HEK293 (cell line): ENCODE measurements at regions not wholly inside any gene's neighbourhood (a gene's known extent, or its start where the extent isn't known, plus 50 kb on each side); places are given as distances from the start of the nearest gene placed in this dataset.

Source experiments
- CTCF ChIA-PET: fragments of 350-600 bp; formaldehyde crosslinking; extraction: SDS; loops from one replicate; lab custom pipeline; 2021; ENCODE audit warnings: antibody characterized with exemption; lab: Yijun Ruan, JAX
- POLR2A ChIA-PET: fragments of 300-600 bp; formaldehyde crosslinking; extraction: SDS; loops from one replicate; lab custom pipeline; 2020; ENCODE audit warnings: antibody characterized with exemption, inconsistent platforms; lab: Yijun Ruan, JAX
- H3K27ac ChIP-seq: fragments of 200-500 bp; sonication (Bioruptor generic); 2 replicates; pipeline ENCODE4 v1.5.1; 2014; ENCODE audit warnings: low read depth, low read length, control low read depth, inconsistent platforms; ENCODE audit errors: extremely low read depth
- H3K36me3 ChIP-seq, 2 experiments: fragments of 200-500 bp in 1 of 2; sonication (Bioruptor generic) in 1 of 2; 1 replicate in 1 of 2; 2 replicates in 1 of 2; pipeline ENCODE4 v1.5.1; 2014 to 2017; ENCODE audit warnings: inconsistent platforms in 2 of 2, low read length in 2 of 2; ENCODE audit not compliant: control insufficient read depth in 2 of 2, insufficient read depth in 1 of 2
- H3K4me1 ChIP-seq: fragments of 200-500 bp; sonication (Bioruptor generic); 2 replicates; pipeline ENCODE4 v1.5.1; 2014; ENCODE audit warnings: mild to moderate bottlenecking, low read length, inconsistent platforms; ENCODE audit not compliant: control insufficient read depth, insufficient read depth
- H3K4me3 ChIP-seq: 2 replicates; pipeline ENCODE4 v1.5.1; 2011; ENCODE audit warnings: low read depth, mild to moderate bottlenecking, control low read depth, low read length, moderate library complexity
- H3K9me3 ChIP-seq: fragments of 200-500 bp; sonication (Bioruptor generic); 2 replicates; pipeline ENCODE4 v1.5.1; 2014; ENCODE audit warnings: low read depth, low read length, inconsistent platforms; ENCODE audit not compliant: control insufficient read depth, insufficient read depth
- GFI1B ChIP-seq: fragments of 450-650 bp; formaldehyde crosslinking; IDR thresholded peaks from 2 replicates; pipeline ENCODE4 v1.5.1; 2016; ENCODE audit warnings: missing biosample characterization, missing genetic modification characterization
- HOXC10 ChIP-seq: sonication (generic); formaldehyde crosslinking; IDR thresholded peaks from 2 replicates; pipeline ENCODE4 v1.8.1; 2023; ENCODE audit warnings: mild to moderate bottlenecking, missing genetic modification reagents
- IKZF3 ChIP-seq: fragments of 450-650 bp; IDR thresholded peaks from 2 replicates; pipeline ENCODE4 v1.5.0; 2018; ENCODE audit warnings: missing biosample characterization, mild to moderate bottlenecking, missing genetic modification characterization, moderate library complexity
- ZBTB48 ChIP-seq: fragments of 450-650 bp; formaldehyde crosslinking; IDR thresholded peaks from 2 replicates; pipeline ENCODE4 v1.5.1; 2016; ENCODE audit warnings: missing biosample characterization, missing genetic modification characterization
- ZBTB49 ChIP-seq: fragments of 450-650 bp; formaldehyde crosslinking; IDR thresholded peaks from 2 replicates; pipeline ENCODE4 v1.5.1; 2016; ENCODE audit warnings: missing biosample characterization, missing genetic modification characterization, low read depth
- ZNF18 ChIP-seq: fragments of 450-650 bp; formaldehyde crosslinking; IDR thresholded peaks from 2 replicates; pipeline ENCODE4 v1.5.1; 2016; ENCODE audit warnings: missing biosample characterization, missing genetic modification characterization
- ZNF23 ChIP-seq: fragments of 450-650 bp; formaldehyde crosslinking; IDR thresholded peaks from 2 replicates; pipeline ENCODE4 v1.5.1; 2016; ENCODE audit warnings: missing biosample characterization, missing genetic modification characterization, borderline replicate concordance
- ZNF394 ChIP-seq: fragments of 450-650 bp; formaldehyde crosslinking; IDR thresholded peaks from 2 replicates; pipeline ENCODE4 v1.5.1; 2016; ENCODE audit warnings: missing biosample characterization, missing genetic modification characterization, mild to moderate bottlenecking, moderate library complexity, borderline replicate concordance
- ZNF449 ChIP-seq: fragments of 450-650 bp; formaldehyde crosslinking; IDR thresholded peaks from 2 replicates; pipeline ENCODE4 v1.5.1; 2017; ENCODE audit warnings: missing biosample characterization, mild to moderate bottlenecking, missing genetic modification characterization, moderate library complexity
- ZNF518A ChIP-seq: fragments of 450-650 bp; formaldehyde crosslinking; conservative IDR thresholded peaks from 2 replicates; pipeline ENCODE4 v1.5.1; 2016; ENCODE audit warnings: low read depth, missing biosample characterization, missing genetic modification characterization
- ZNF660 ChIP-seq: fragments of 450-650 bp; IDR thresholded peaks from 2 replicates; pipeline ENCODE4 v1.5.1; 2018; ENCODE audit warnings: missing biosample characterization, mild to moderate bottlenecking, missing genetic modification characterization
- ZNF704 ChIP-seq: fragments of 450-650 bp; formaldehyde crosslinking; IDR thresholded peaks from 2 replicates; pipeline ENCODE4 v1.5.1; 2016; ENCODE audit warnings: missing biosample characterization, missing genetic modification characterization

GRCh38 chr10:81444242-81444929 is 430.6 kb upstream of the NRG3 start:
- TF ChIP-seq ZNF449 (tag by site-specific recombination) (no peak), ZBTB48 (tag by site-specific recombination) (no peak), ZNF18 (tag by site-specific recombination) (no peak), ZNF394 (tag by site-specific recombination) (no peak), ZNF23 (tag by site-specific recombination) (no peak), IKZF3 (tag by site-specific recombination) (no peak), ZBTB49 (tag by site-specific recombination) (no peak), ZNF518A (tag by site-specific recombination) (no peak), GFI1B (tag by site-specific recombination) (no peak), ZNF660 (tag by site-specific recombination) (no peak), HOXC10 (CRISPR knock-in tag) (no peak), ZNF704 (no peak)
- TF ChIP-seq, all 188 proteins: peak for 0
- no peak overlapping the region for H3K27ac ChIP-seq
- CTCF ChIA-PET, result interaction anchor here (0.6 kb wide), 1 partner anchor 272 kb away, joined by 3 read pairs; no protein-coding TSS in a partner anchor
- H3K9me3 ChIP-seq, result no peaks in the 10 kb centered on the region
- H3K4me3 ChIP-seq, result no peak overlapping the region
- H3K36me3 ChIP-seq, result no peaks in the 10 kb centered on the region
- H3K4me1 ChIP-seq, result no peaks in the 10 kb centered on the region
- POLR2A ChIA-PET, result no interaction called here
